HG02798 (cell line): ENCODE measurements at regions not wholly inside any gene's neighbourhood (a gene's known extent, or its start where the extent isn't known, plus 50 kb on each side); places are given as distances from the start of the nearest gene placed in this dataset.
"Not testable (repeated sequence)": the region's sequence is repeated elsewhere in the genome, so short reads cannot be mapped to it uniquely, and the experiment has no call there.

Experiments used
- ATAC-seq: cut with Tn5 transposase; IDR thresholded peaks from one replicate; pipeline ENCODE4 v1.9.1; 2021; ENCODE audit warnings: mild to moderate bottlenecking; ENCODE audit not compliant: unreplicated experiment, poor library complexity

GRCh38 chr3:70519913-70520659, 207.6 kb upstream of the MDFIC2 start:
- ATAC-seq = no peak

- no peak for ATAC-seq
These were observed 206.6 kb upstream of the MDFIC2 start for GRCh38 chr3:70519026-70519425.

- ATAC-seq = no peak
These were observed 205.9 kb upstream of the MDFIC2 start for GRCh38 chr3:70518356-70518755.

- no peak for ATAC-seq
These were observed 204.9 kb upstream of the MDFIC2 start for GRCh38 chr3:70517124-70517890.

GRCh38 chr3:70516076-70516475, 203.6 kb upstream of the MDFIC2 start:
- ATAC-seq = no peak

GRCh38 chr3:70507486-70507885, 195.0 kb upstream of the MDFIC2 start:
- no peak for ATAC-seq

- no peak for ATAC-seq
These were observed 194.3 kb upstream of the MDFIC2 start for GRCh38 chr3:70506775-70507174.

- no peak for ATAC-seq
These were observed 189.1 kb upstream of the MDFIC2 start for GRCh38 chr3:70501561-70501960.

- ATAC-seq = no peak
These were observed 176.4 kb upstream of the MDFIC2 start for GRCh38 chr3:70488816-70489215.

GRCh38 chr3:70488131-70488530, 175.7 kb upstream of the MDFIC2 start:
- no peak for ATAC-seq

- no peak for ATAC-seq
These were observed 174.1 kb upstream of the MDFIC2 start for GRCh38 chr3:70486414-70487017.

GRCh38 chr3:70476174-70476573, 163.7 kb upstream of the MDFIC2 start:
- no peak for ATAC-seq

GRCh38 chr3:70471464-70472342, 159.3 kb upstream of the MDFIC2 start:
- ATAC-seq = no peak

GRCh38 chr3:70466096-70466495, 153.7 kb upstream of the MDFIC2 start:
- no peak for ATAC-seq

GRCh38 chr3:70464876-70465275, 152.4 kb upstream of the MDFIC2 start:
- ATAC-seq = no peak

- no peak for ATAC-seq
These were observed 152.0 kb upstream of the MDFIC2 start for GRCh38 chr3:70464465-70464864.

- ATAC-seq = not testable (repeated sequence)
These were observed 137.8 kb upstream of the MDFIC2 start for GRCh38 chr3:70450220-70450619.

- ATAC-seq = not testable (repeated sequence)
These were observed 123.0 kb upstream of the MDFIC2 start for GRCh38 chr3:70435422-70435821.

- ATAC-seq = no peak
These were observed 120.7 kb upstream of the MDFIC2 start for GRCh38 chr3:70433091-70433490.

GRCh38 chr3:70431911-70432310, 119.5 kb upstream of the MDFIC2 start:
- ATAC-seq = no peak
